ENCODE measurements at regions not wholly inside any gene's neighbourhood (a gene's known extent, or its start where the extent isn't known, plus 50 kb on each side); places are given as distances from the start of the nearest gene placed in this dataset.

- TF ChIP-seq KLF10 (tag by site-specific recombination; IDR thresholded peaks at IDR 0.05) (no peak), ZNF274 (IDR thresholded peaks at IDR 0.05; ENCODE audit: low read length) (no peak), ZNF274 (tag by site-specific recombination; IDR thresholded peaks at IDR 0.05; ENCODE audit: borderline replicate concordance) (no peak), PBX3 (CRISPR knock-in tag; IDR thresholded peaks at IDR 0.05) (no peak), ZNF23 (tag by site-specific recombination; IDR thresholded peaks at IDR 0.05; ENCODE audit: borderline replicate concordance) (no peak), ZNF530 (tag by site-specific recombination; IDR thresholded peaks at IDR 0.05; ENCODE audit: low read depth) (no peak), ZBTB10 (tag by site-specific recombination; IDR thresholded peaks at IDR 0.05) (no peak), TCF7L2 (IDR thresholded peaks at IDR 0.05; ENCODE audit: borderline replicate concordance, low read depth, low read length) (no peak), ZNF18 (tag by site-specific recombination; IDR thresholded peaks at IDR 0.05) (no peak), CTCF (tag by site-specific recombination; IDR thresholded peaks at IDR 0.05) (no peak), TSHZ1 (tag by site-specific recombination; IDR thresholded peaks at IDR 0.05; ENCODE audit: borderline replicate concordance) (no peak), YY1 (tag by site-specific recombination; IDR thresholded peaks at IDR 0.05) (no peak)
These were observed 622.1 kb upstream of the UBE2E2 start for GRCh38 chr3:22581007-22581406.

Data from HEK293 (cell line).